GM19463 (cell line): ENCODE measurements at regions not wholly inside any gene's neighbourhood (a gene's known extent, or its start where the extent isn't known, plus 50 kb on each side); places are given as distances from the start of the nearest gene placed in this dataset.

Experiments
- ATAC-seq: cut with Tn5 transposase; IDR thresholded peaks from one replicate; pipeline ENCODE4 v1.9.1; 2021; ENCODE audit warnings: mild to moderate bottlenecking, moderate library complexity; ENCODE audit not compliant: unreplicated experiment

GRCh38 chr7:91323626-91324158 lies 59.5 kb downstream of the FZD1 start:
- ATAC-seq = no peak

GRCh38 chr7:91324663-91325062 lies 60.4 kb downstream of the FZD1 start:
- no peak for ATAC-seq

- no peak for ATAC-seq
Measured at GRCh38 chr7:91325726-91326125, 61.5 kb downstream of the FZD1 start.

GRCh38 chr7:91326516-91327199 lies 62.4 kb downstream of the FZD1 start:
- ATAC-seq = no peak

- no peak for ATAC-seq
Measured at GRCh38 chr7:91327346-91327745, 63.1 kb downstream of the FZD1 start.

GRCh38 chr7:91329571-91329970 lies 65.3 kb downstream of the FZD1 start:
- no peak for ATAC-seq

- ATAC-seq = no peak
Measured at GRCh38 chr7:91330191-91330808, 66.1 kb downstream of the FZD1 start.

- no peak for ATAC-seq
Measured at GRCh38 chr7:91330866-91331265, 66.6 kb downstream of the FZD1 start.

GRCh38 chr7:91336106-91336505 lies 71.9 kb downstream of the FZD1 start:
- no peak for ATAC-seq

GRCh38 chr7:91338226-91339020 lies 74.2 kb downstream of the FZD1 start:
- ATAC-seq = no peak

GRCh38 chr7:91342346-91342745 lies 78.1 kb downstream of the FZD1 start:
- ATAC-seq = no peak

GRCh38 chr7:91343420-91343960 lies 79.3 kb downstream of the FZD1 start:
- ATAC-seq = no peak

GRCh38 chr7:91343996-91344629 lies 79.9 kb downstream of the FZD1 start:
- no peak for ATAC-seq

- ATAC-seq = peak; percentile 62
Measured at GRCh38 chr7:91344911-91345310, 80.7 kb downstream of the FZD1 start.

- ATAC-seq = peak; percentile 81
Measured at GRCh38 chr7:91345449-91345848, 81.2 kb downstream of the FZD1 start.

GRCh38 chr7:91346426-91346825 lies 82.2 kb downstream of the FZD1 start:
- ATAC-seq = no peak

GRCh38 chr7:91347290-91347689 lies 83.1 kb downstream of the FZD1 start:
- ATAC-seq = no peak

- ATAC-seq = no peak
Measured at GRCh38 chr7:91348711-91349110, 84.5 kb downstream of the FZD1 start.

GRCh38 chr7:91351374-91351773 lies 87.1 kb downstream of the FZD1 start:
- ATAC-seq = no peak

- ATAC-seq = no peak
Measured at GRCh38 chr7:91352091-91352490, 87.9 kb downstream of the FZD1 start.

GRCh38 chr7:91353848-91354247 lies 89.6 kb downstream of the FZD1 start:
- ATAC-seq = no peak
